GM23338 (cell line): ENCODE measurements at regions not wholly inside any gene's neighbourhood (a gene's known extent, or its start where the extent isn't known, plus 50 kb on each side); places are given as distances from the start of the nearest gene placed in this dataset.

Source experiments
- ATAC-seq: fragments of 200-7000 bp; cut with Tn5 transposase; 3 replicates; pipeline ENCODE4 v1.9.1; 2020
- DNase-seq: peaks from one replicate; pipeline ENCODE4 v3.0.0-alpha.2; 2015; ENCODE audit warnings: low spot score
- H2AFZ ChIP-seq: fragments of 200-600 bp; sonication (generic); 2 replicates; pipeline ENCODE4 v1.8.0; 2016; ENCODE audit warnings: antibody characterized with exemption, mild to moderate bottlenecking, moderate library complexity
- H3F3A ChIP-seq: fragments of 200-600 bp; sonication (generic); replicated peaks from 2 replicates; pipeline ENCODE4 v1.8.0; 2017; ENCODE audit warnings: antibody characterized with exemption, mixed run types, low read depth
- H3K27ac ChIP-seq: fragments of 200-600 bp; sonication (generic); 2 replicates; pipeline ENCODE4 v1.6.1; 2016; ENCODE audit warnings: low read depth
- H3K27me3 ChIP-seq: fragments of 200-600 bp; sonication (generic); 2 replicates; pipeline ENCODE4 v1.8.0; 2016; ENCODE audit warnings: mild to moderate bottlenecking, mixed run types, moderate library complexity; ENCODE audit not compliant: insufficient read depth
- H3K36me3 ChIP-seq: fragments of 200-600 bp; sonication (generic); 2 replicates; pipeline ENCODE4 v1.8.0; 2016; ENCODE audit warnings: mild to moderate bottlenecking; ENCODE audit not compliant: insufficient read depth
- H3K4me1 ChIP-seq: fragments of 200-600 bp; sonication (generic); 2 replicates; pipeline ENCODE4 v1.8.0; 2016; ENCODE audit warnings: mild to moderate bottlenecking, moderate library complexity; ENCODE audit not compliant: insufficient read depth
- H3K4me2 ChIP-seq: fragments of 200-600 bp; sonication (generic); 2 replicates; pipeline ENCODE4 v1.7.1; 2017; ENCODE audit warnings: mixed run types
- H3K4me3 ChIP-seq: fragments of 200-600 bp; sonication (generic); 2 replicates; pipeline ENCODE4 v1.6.1; 2016; ENCODE audit warnings: mixed run types
- H3K79me2 ChIP-seq: fragments of 200-600 bp; sonication (generic); replicated peaks from 2 replicates; pipeline ENCODE4 v1.8.0; 2017; ENCODE audit warnings: mild to moderate bottlenecking; ENCODE audit not compliant: insufficient read depth
- H3K9me2 ChIP-seq: fragments of 200-600 bp; sonication (generic); 2 replicates; pipeline ENCODE4 v1.8.0; 2017; ENCODE audit not compliant: insufficient read depth
- H4K20me1 ChIP-seq: fragments of 200-600 bp; sonication (generic); replicated peaks from 2 replicates; pipeline ENCODE4 v1.8.0; 2017; ENCODE audit warnings: mild to moderate bottlenecking; ENCODE audit not compliant: insufficient read depth
- H3K27ac Mint-ChIP-seq: 2 replicates; pipeline ENCODE4 v1.8.0; 2020; ENCODE audit warnings: inconsistent platforms, mild to moderate bottlenecking, moderate library complexity, mixed read lengths
- H3K27me3 Mint-ChIP-seq: 3 replicates; pipeline ENCODE4 v1.8.0; 2022; ENCODE audit warnings: low read depth, mild to moderate bottlenecking, moderate library complexity, mixed read lengths, inconsistent platforms; ENCODE audit not compliant: insufficient read depth, poor library complexity
- H3K36me3 Mint-ChIP-seq: 3 replicates; pipeline ENCODE4 v1.8.0; 2021; ENCODE audit warnings: low read depth, mild to moderate bottlenecking, inconsistent platforms, moderate library complexity, mixed read lengths
- H3K4me1 Mint-ChIP-seq: 3 replicates; pipeline ENCODE4 v1.8.0; 2020; ENCODE audit warnings: mild to moderate bottlenecking, inconsistent platforms, mixed read lengths
- H3K4me3 Mint-ChIP-seq: 3 replicates; pipeline ENCODE4 v1.8.0; 2021; ENCODE audit warnings: moderate library complexity, mild to moderate bottlenecking, inconsistent platforms, mixed read lengths
- H3K9me3 Mint-ChIP-seq: 3 replicates; pipeline ENCODE4 v1.8.0; 2020; ENCODE audit warnings: moderate library complexity, mild to moderate bottlenecking, inconsistent platforms, mixed read lengths
- CREB1 ChIP-seq: fragments of 250-450 bp; sonication (Bioruptor Pico); IDR thresholded peaks from 2 replicates; pipeline ENCODE4 v1.5.0; 2020; ENCODE audit warnings: low read depth, mild to moderate bottlenecking, moderate library complexity
- ETS1 ChIP-seq: IDR thresholded peaks from 2 replicates; pipeline ENCODE4 v1.6.1; 2016; ENCODE audit warnings: antibody characterized with exemption
- EZH2 ChIP-seq: fragments of 200-600 bp; sonication (generic); IDR thresholded peaks from one replicate; pipeline ENCODE4 v1.8.0; 2017; ENCODE audit warnings: antibody characterized with exemption, mild to moderate bottlenecking, low read depth; ENCODE audit not compliant: unreplicated experiment
- EZH2phosphoT487 ChIP-seq: fragments of 200-600 bp; sonication (generic); IDR thresholded peaks from one replicate; pipeline ENCODE4 v1.8.1; 2018; ENCODE audit warnings: antibody characterized with exemption; ENCODE audit not compliant: unreplicated experiment
- JUNB ChIP-seq: IDR thresholded peaks from one replicate; pipeline ENCODE4 v1.6.1; 2016; ENCODE audit warnings: antibody characterized with exemption; ENCODE audit not compliant: unreplicated experiment
- NANOG ChIP-seq: IDR thresholded peaks from 2 replicates; pipeline ENCODE4 v1.6.1; 2016; ENCODE audit warnings: antibody characterized with exemption, borderline replicate concordance
- POLR2AphosphoS5 ChIP-seq: IDR thresholded peaks from 2 replicates; pipeline ENCODE4 v1.6.1; 2016; ENCODE audit warnings: antibody characterized with exemption, low read depth
- REST ChIP-seq: IDR thresholded peaks from one replicate; pipeline ENCODE4 v1.6.1; 2018; ENCODE audit warnings: antibody characterized with exemption; ENCODE audit not compliant: unreplicated experiment
- STAT1 ChIP-seq: IDR thresholded peaks from one replicate; pipeline ENCODE4 v1.6.1; 2016; ENCODE audit warnings: antibody characterized with exemption; ENCODE audit not compliant: unreplicated experiment
- ZNF114 ChIP-seq: fragments of 250-450 bp; sonication (Bioruptor Pico); IDR thresholded peaks from 2 replicates; pipeline ENCODE4 v1.5.0; 2020; ENCODE audit warnings: mild to moderate bottlenecking, moderate library complexity
- ZNF331 ChIP-seq: fragments of 250-450 bp; sonication (Bioruptor Pico); IDR thresholded peaks from 2 replicates; pipeline ENCODE4 v1.5.0; 2020; ENCODE audit warnings: low read depth, mild to moderate bottlenecking, moderate library complexity
- TF ChIP-seq, protein P1 (sequence below), 2 experiments: fragments of 200-600 bp in 1 of 2; sonication (generic) in 1 of 2; conservative IDR thresholded peaks; 2 replicates each; pipeline versions ENCODE4 v1.5.1 to v1.6.1; 2016 to 2017; ENCODE audit warnings: antibody characterized with exemption in 2 of 2, low read depth in 2 of 2, mild to moderate bottlenecking in 2 of 2, moderate library complexity in 1 of 2

DNA sequence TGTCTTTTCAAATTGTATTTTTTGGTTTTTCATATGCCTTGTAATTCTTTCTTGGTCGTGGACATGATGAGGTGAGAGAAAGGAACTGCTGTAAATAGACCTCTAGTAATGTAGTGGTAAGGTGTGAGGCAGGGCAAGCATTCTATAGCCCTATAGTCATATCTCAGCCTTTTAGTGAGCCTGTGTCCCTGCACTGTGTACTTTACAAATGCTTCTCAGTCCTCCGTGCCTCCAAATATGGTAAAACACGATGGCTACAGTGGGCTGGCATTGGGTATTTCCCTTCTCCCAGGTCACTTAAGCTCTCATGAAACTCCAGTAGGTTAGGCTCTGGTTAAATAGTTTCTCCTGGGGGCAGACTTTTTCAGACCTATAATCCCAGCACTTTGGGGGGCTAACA is 57.9 kb upstream of the PLS3 start (continued):
- TF ChIP-seq, protein P1, sequence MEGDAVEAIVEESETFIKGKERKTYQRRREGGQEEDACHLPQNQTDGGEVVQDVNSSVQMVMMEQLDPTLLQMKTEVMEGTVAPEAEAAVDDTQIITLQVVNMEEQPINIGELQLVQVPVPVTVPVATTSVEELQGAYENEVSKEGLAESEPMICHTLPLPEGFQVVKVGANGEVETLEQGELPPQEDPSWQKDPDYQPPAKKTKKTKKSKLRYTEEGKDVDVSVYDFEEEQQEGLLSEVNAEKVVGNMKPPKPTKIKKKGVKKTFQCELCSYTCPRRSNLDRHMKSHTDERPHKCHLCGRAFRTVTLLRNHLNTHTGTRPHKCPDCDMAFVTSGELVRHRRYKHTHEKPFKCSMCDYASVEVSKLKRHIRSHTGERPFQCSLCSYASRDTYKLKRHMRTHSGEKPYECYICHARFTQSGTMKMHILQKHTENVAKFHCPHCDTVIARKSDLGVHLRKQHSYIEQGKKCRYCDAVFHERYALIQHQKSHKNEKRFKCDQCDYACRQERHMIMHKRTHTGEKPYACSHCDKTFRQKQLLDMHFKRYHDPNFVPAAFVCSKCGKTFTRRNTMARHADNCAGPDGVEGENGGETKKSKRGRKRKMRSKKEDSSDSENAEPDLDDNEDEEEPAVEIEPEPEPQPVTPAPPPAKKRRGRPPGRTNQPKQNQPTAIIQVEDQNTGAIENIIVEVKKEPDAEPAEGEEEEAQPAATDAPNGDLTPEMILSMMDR (conservative IDR thresholded peaks at IDR 0.05; ENCODE audit: low read depth in 2 of 2) = no peak

GRCh38 chrX:115504167-115504566 is 56.8 kb upstream of the PLS3 start:
- Histone ChIP-seq H3K79me2 (no peaks in the 10 kb centered on the region), H3K9me2 (no peaks in the 10 kb centered on the region), H2AFZ (no peak overlapping the region), H3K4me2 (no peak overlapping the region), H3K4me1 (no peaks in the 10 kb centered on the region; the same call in 1 of the 2 replicates), H3K4me3 (no peak overlapping the region), H3K27me3 (no peaks in the 10 kb centered on the region), H4K20me1 (no peaks in the 10 kb centered on the region), H3F3A (no peaks in the 10 kb centered on the region), H3K27ac (no peak overlapping the region), H3K36me3 (no peaks in the 10 kb centered on the region)
- Mint-ChIP-seq H3K27ac (no peak overlapping the region), H3K9me3 (peaks cover 2% of the 10 kb centered on the region), H3K36me3 (peaks cover 7% of the 10 kb centered on the region; the same call in 2 of the 3 replicates), H3K27me3 (peaks cover 2% of the 10 kb centered on the region), H3K4me1 (peaks cover 5% of the 10 kb centered on the region; the same call in 2 of the 3 replicates), H3K4me3 (no peak overlapping the region)
- DNase-seq = no peak
- ATAC-seq = no peak
- TF ChIP-seq STAT1 = no peak
- no peak for TF ChIP-seq POLR2AphosphoS5
- no peak for TF ChIP-seq REST
- no peak for TF ChIP-seq EZH2
- TF ChIP-seq ZNF114 (CRISPR knock-in tag) = no peak
- TF ChIP-seq EZH2phosphoT487 = no peak
- no peak for TF ChIP-seq NANOG
- no peak for TF ChIP-seq JUNB
- no peak for TF ChIP-seq ETS1
- no peak for TF ChIP-seq ZNF331 (CRISPR knock-in tag)
- no peak for TF ChIP-seq CREB1 (CRISPR knock-in tag)
- TF ChIP-seq, protein P1 (conservative IDR thresholded peaks at IDR 0.05; ENCODE audit: low read depth in 2 of 2) = no peak
